Fibroblast of lung (primary cell): ENCODE measurements at regions not wholly inside any gene's neighbourhood (a gene's known extent, or its start where the extent isn't known, plus 50 kb on each side); places are given as distances from the start of the nearest gene placed in this dataset.

Experiments
- EZH2 ChIP-seq: IDR thresholded peaks from 2 replicates; pipeline ENCODE4 v1.5.1; 2012; ENCODE audit warnings: low read length, control low read depth, mild to moderate bottlenecking; ENCODE audit errors: missing control alignments
- TF ChIP-seq, protein P1 (sequence below), 2 donors: IDR thresholded peaks in 1 of 2; conservative IDR thresholded peaks in 1 of 2; 1 replicate in 1 of 2; 2 replicates in 1 of 2; pipeline ENCODE4 v1.5.1; 2011 to 2012; ENCODE audit warnings: low read length in 2 of 2, control low read depth in 1 of 2, inconsistent platforms in 1 of 2, low read depth in 1 of 2, mild to moderate bottlenecking in 1 of 2

GRCh38 chr1:175808999-175809398 lies 65.6 kb upstream of the TNR start:
- TF ChIP-seq, protein P1, sequence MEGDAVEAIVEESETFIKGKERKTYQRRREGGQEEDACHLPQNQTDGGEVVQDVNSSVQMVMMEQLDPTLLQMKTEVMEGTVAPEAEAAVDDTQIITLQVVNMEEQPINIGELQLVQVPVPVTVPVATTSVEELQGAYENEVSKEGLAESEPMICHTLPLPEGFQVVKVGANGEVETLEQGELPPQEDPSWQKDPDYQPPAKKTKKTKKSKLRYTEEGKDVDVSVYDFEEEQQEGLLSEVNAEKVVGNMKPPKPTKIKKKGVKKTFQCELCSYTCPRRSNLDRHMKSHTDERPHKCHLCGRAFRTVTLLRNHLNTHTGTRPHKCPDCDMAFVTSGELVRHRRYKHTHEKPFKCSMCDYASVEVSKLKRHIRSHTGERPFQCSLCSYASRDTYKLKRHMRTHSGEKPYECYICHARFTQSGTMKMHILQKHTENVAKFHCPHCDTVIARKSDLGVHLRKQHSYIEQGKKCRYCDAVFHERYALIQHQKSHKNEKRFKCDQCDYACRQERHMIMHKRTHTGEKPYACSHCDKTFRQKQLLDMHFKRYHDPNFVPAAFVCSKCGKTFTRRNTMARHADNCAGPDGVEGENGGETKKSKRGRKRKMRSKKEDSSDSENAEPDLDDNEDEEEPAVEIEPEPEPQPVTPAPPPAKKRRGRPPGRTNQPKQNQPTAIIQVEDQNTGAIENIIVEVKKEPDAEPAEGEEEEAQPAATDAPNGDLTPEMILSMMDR (conservative IDR thresholded peaks at IDR 0.05 in 1 of 2, IDR thresholded peaks at IDR 0.05 in 1 of 2; ENCODE audit: low read depth in 1 of 2, low read length in 2 of 2), result no peak
- no peak for TF ChIP-seq EZH2
